ENCODE measurements at regions not wholly inside any gene's neighbourhood (a gene's known extent, or its start where the extent isn't known, plus 50 kb on each side); places are given as distances from the start of the nearest gene placed in this dataset.

- TF ChIP-seq FOXA1 (IDR thresholded peaks at IDR 0.05): no peak
- TF ChIP-seq TARDBP (IDR thresholded peaks at IDR 0.05): no peak
- no peak for TF ChIP-seq BHLHE40 (IDR thresholded peaks at IDR 0.05; ENCODE audit: borderline replicate concordance)
- TF ChIP-seq SP1 (IDR thresholded peaks at IDR 0.05): no peak
- no peak for TF ChIP-seq HDGF (IDR thresholded peaks at IDR 0.05; ENCODE audit: borderline replicate concordance)
- TF ChIP-seq NFRKB (IDR thresholded peaks at IDR 0.05): no peak
- TF ChIP-seq FOXM1 (IDR thresholded peaks at IDR 0.05; ENCODE audit: borderline replicate concordance): no peak
- TF ChIP-seq ELF4 (IDR thresholded peaks at IDR 0.05): no peak
- TF ChIP-seq FOXK2 (IDR thresholded peaks at IDR 0.05): no peak
- no peak for TF ChIP-seq CTBP1 (IDR thresholded peaks at IDR 0.05; ENCODE audit: borderline replicate concordance)
- TF ChIP-seq ARNT (IDR thresholded peaks at IDR 0.05): no peak
- no peak for TF ChIP-seq SUZ12 (IDR thresholded peaks at IDR 0.05)
These were observed 458.1 kb downstream of the STIM2 start for GRCh38 chr4:27318740-27319139.

Data from HEK293T (cell line).